HG02938 (cell line): ENCODE measurements at regions not wholly inside any gene's neighbourhood (a gene's known extent, or its start where the extent isn't known, plus 50 kb on each side); places are given as distances from the start of the nearest gene placed in this dataset.

ENCODE experiments used
- ATAC-seq: cut with Tn5 transposase; IDR thresholded peaks from one replicate; pipeline ENCODE4 v1.9.1; 2021; ENCODE audit warnings: mild to moderate bottlenecking, moderate library complexity; ENCODE audit not compliant: unreplicated experiment

DNA sequence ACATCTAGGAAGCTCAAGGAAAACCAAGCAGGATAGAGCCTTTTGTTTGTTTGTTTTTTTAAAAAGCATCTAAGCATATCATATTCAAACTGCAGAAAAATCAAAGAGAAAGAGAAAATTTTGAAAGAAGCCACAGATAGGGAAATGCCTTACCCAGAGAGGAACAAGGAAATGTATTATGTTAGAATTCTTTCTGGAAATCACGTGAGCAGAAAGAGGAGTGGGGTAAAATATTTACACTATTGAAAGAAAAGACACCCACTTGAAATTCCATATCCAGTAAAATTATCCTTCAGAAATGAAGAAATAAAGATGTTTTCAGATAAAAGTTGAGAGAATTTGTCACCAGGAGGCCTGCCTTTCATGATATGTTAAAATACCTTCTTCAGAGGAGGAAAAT, 775.7 kb upstream of the IGFBP3 start:
- no peak for ATAC-seq

DNA sequence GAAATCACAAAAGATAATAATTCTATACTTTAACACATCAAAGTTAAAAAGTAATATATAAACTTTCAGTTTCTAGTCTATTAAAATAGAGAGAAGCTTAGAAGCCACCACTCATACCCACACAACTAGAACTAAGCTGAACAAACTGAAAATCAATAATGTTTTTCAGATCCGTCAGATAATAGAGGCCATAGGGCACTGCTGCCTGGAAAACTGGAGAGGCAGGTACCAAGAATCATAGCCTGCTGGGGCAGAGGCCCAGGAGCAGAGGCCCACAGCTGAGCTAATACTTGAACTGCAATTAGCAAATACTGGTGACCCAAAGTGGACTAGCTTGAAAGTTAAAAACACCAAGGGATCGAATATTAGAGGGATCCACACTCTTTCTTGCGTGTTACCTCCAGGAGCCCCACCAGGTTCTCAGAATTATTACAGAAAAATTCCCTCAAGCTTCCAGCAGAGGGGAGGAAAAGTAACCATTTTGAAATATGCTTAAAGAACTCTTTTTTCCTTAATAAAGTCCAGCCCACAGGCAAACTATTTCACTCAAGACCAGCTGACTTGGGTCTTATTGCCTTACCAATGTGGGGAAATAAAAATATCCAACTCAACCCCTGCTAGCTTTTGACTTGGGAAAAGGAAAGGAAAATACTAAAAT, 774.1 kb upstream of the IGFBP3 start:
- ATAC-seq, result no peak

DNA sequence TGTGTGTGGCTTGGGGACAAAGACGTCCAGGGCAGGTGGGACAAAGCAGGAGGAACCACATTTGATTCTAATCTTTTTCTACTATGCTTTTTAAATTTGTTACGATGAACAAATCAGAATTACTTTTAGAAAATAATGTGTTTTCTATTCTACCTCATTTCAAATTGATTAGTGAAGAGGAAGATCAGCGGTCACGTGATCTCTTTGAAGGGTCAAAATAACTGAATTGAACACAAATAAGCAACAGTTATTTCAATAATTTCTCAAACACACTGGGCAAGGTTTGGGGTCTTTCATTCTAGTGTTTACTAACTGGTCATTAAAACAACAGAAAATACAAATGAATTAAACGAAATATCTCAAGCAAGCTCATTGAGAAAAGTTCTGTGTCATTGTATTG, 773.0 kb upstream of the IGFBP3 start:
- ATAC-seq, result no peak

DNA sequence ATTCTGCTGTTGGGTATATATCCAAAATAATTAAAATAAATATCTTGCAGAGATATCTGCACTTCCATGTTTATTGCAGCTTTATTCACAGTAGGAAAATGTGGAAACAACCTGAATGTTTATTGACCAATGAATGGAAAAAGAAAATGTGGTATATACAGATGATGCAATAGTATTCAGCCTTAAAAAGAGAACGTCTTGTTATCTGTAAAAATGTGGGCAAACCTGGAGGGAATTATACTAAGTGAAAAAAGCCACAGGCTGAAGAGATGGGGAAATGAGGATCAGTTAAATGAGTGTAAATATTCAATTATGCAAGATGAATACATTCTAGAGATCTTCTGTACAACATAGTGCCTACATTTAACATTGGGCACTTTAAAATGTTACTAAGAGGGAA, 766.1 kb upstream of the IGFBP3 start:
- no peak for ATAC-seq

DNA sequence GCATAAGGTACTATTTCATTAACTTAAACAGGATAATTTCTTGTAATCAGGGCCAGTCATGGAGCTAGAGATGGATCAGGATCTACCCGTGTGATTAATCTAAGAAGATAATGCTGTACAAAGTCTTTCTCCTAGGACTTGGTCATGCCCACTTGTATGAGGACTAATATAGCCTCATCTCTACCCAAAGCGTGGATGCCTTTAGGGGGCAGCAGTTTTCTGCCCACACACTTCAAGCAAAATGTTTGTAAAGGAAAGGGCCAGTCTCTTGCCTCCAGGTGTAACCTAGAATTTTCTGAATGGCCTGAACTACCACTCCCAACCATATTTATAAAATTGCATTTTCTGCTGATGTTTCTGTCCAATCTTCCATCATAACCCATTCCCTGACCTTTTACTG, 764.0 kb upstream of the IGFBP3 start:
- ATAC-seq, result no peak

DNA sequence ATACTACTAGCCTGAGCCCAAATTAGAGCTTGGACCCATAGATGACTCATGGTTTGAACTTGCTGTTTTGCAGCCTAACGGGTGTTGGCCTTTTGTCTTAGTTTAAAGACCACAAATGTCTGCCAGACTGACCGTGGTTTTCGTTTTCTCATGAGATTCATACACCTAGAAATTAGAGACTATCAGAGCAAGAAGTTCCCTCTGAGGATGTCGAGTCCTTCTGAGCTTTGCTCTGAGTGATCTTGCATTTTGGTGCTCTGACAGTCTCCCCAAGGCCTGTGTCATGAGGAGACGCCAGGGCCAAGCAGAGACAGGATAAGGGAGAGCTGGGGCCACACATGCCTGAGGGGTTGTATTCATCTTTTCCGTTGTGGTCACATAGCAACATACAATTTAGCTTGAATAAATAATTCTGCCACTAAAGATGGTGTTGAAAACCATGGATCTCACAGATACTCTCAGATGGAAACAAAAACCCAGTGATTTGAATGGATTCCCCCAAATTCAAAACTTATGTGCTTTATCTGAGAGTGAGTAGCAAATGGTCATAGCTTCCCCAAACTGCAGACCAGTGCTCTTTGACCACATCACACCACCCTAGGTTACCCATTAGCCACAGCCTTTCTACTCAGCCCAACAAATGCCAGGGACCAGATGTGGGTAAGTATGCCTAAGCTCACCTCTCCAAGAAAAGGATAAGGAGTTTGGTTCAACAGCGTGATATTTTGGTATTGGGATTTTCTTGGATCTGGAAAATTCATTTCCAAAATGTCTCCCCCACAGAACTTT, 762.0 kb upstream of the IGFBP3 start:
- no peak for ATAC-seq

DNA sequence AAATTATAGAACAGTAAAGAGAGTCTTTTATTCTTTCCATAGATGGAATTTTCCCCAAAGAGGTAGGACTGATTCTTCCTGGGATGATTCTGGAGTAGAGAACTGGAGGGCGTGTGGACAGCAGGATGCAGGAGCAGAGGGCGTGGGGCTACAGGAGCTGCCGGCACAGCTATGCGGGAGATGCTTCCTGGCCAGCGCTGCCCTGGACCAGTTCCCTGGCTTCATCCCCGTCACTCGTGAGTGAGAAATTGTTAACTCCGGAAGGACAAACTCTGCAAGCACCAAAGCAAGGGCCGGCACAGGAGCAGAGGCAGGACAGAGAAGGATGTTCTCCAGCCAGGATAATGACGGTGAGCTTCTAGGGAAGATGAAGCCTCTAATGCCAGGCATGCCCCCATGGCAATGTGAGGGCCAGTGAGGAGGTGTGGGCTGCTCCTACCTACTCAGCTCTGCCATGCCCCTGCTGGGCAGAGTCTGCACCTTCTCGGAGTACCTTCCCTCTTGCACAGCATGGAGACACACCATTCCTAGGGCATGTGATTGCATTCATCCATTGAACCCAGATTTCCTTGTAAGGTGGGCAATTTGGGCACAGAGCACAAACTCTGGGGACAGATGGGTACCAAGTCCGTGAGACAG, 760.9 kb upstream of the IGFBP3 start:
- ATAC-seq, result no peak

DNA sequence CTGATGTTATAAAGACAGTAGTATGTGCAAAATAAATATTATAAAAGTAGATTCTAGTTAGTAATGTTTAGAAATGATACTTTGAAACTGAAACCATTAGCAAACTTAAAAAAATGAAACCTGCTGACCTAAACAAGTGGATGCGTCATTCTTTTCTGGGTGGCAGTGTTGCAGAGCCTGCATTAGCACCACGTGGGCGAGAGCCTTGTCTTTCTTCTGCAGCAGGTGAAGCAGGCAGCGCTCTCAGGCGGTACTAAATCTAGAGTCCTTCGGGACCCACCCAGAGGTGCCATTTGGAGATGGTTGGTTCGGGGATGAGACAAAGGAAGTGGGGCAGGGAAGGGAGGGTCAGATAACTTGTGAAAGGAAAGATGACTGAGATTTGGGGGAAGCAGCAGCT, 759.1 kb upstream of the IGFBP3 start:
- no peak for ATAC-seq

DNA sequence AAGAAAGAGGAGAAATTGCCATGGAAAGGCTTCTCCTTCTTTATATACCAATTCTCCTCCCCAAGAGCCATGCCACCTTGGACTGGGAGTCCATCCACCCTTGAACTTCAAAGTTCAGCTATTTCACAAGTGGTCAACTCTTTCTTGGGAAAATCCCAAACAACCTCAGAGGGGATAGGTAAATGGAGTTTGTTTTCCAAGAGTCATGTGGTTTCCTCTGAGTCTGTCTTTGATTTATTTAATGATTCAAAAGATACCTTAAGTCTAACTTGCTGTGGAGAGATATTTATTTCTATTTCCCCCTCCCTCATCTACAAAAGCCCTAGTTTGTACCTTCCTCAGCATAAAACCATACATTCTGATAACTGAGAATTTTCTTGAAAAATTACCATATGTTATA, 758.6 kb upstream of the IGFBP3 start:
- no peak for ATAC-seq

DNA sequence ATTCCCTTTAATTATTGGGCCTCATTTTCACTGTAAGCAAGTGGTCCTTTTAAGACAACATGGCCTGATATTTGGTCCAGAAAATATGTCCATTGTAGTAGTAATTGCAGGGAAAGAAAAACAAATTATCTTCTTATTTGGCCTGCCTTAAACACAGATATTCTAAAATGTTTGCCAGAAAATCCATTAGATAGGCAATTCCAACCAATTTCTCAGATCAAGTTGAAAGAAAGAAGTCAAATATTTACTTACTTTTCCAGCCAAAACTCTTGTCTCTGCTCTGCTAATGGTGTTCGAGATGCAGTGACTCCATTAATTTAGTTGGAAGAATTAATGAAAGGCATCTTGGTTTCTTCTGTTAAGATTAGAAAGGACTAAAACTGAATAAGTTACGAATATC, 757.3 kb upstream of the IGFBP3 start:
- ATAC-seq, result no peak

DNA sequence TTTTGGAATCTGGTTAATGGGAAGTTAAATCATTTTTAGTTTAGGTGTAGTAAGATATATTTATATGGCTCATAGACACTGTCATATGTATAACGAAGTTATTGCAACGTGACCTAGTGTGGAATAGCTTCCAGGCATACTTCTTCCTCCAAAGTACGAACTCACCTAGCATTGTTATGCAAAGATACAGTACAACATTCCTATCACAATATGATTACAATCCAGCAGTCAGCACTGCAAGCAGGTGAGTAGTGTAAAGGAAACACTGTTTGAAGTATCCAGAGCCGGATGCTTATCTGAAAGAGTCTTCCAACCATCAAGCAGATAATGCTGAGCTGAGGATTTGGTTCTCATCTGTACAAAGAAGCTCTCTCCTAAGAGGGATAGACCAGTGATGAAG, 754.4 kb upstream of the IGFBP3 start:
- no peak for ATAC-seq

DNA sequence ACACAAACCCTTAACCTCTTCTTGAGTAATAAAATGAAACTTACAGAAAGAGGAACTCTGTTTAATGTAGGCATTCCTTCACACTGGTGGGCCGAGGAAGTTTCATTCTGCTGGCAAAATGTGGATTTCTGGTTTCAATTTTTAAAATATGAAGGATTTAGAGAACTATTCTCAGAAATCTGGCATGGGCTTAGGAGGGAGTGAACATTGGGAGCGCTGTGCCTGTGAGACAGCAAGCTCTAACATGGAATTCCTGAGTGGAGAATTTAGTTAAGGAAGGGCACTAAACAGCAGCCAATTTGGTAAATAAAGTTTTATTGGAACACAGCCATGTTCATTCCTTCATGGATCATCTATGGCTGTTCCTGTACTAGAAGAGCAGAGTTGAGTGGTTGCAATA, 751.8 kb upstream of the IGFBP3 start:
- no peak for ATAC-seq

DNA sequence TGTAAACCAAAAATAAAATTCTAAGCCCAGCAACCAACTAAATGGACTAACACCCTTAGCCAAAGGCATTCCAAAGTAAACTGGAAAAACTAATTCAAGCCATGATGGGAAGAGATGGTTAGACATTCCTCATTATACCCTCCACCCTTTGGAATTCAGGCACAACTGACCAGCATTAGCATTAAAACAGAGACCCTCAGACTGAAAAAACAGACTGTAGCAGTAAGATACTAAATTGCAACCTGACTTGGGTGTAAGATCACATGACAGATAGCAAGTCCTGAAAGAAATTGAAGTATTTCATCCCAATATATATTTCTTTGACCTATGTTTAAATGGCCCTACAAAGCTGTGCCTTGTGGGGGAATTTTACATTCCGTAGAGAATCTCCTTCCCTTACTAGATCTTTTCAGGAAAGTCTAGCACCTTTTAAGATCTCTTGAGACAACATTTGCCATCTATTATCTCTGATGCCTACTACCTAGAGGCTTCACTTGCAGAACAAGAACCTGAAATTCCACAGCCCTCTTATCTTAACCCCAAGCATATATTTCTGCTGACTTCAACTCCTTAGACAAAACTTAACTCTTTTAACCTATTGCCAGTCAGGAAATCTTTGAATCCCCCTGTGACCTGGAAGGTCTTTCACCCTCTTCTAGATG, 750.2 kb upstream of the IGFBP3 start:
- no peak for ATAC-seq

DNA sequence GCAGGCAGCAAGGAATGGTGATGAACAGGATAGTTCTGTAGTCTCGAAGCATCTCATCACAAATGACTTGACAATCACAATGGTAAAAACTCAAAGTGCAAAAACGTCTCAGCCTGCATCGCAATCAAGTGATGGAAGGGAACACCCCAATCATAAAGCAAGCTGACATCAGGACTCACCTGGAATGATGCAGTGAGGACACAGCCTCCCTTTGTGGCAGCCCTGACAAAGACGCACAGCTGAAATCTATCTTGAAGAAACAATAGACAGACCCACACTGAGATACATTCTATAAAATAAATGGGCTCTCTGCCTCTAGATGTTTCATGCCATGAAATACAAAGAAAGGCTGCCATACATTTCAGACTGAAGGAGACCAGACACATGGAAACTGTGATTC, 748.0 kb upstream of the IGFBP3 start:
- no peak for ATAC-seq

DNA sequence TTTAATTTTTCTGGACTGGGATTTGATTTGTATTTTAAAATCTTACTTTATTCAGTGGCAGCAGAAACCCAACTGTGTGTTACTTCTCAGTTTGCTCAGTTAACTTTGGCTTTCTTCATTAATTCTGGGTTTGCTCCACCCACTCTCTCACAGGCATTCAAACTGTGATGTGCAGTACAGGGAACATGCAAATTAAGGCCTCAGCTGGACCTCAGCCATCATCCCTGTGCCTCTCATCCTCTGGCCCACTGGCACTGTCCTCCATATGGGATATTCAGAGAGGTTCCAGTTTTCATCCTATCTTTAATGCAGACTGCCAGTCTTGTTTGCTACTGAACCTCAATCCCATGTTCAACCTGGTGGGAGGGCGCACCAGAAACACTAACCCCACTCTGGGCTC, 743.4 kb upstream of the IGFBP3 start:
- no peak for ATAC-seq

DNA sequence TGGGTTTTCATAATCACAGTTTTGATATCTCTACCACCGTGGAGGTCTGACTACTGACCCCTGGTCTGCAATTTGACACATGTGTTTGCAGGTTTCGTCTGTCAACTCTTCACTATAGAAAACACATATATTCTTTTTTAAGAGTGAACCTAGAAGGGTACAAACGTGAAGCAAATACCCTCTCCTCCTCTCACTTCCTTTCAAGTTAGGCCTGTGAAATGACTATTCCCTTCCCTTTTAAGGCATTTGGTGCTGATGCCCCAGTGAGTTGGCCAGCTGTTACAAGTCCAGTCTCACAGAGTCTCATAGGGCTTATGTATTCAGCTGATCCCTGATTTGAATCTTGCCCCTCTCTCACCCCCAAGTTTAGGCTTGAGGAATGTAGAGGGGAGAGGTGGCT, 742.0 kb upstream of the IGFBP3 start:
- no peak for ATAC-seq

DNA sequence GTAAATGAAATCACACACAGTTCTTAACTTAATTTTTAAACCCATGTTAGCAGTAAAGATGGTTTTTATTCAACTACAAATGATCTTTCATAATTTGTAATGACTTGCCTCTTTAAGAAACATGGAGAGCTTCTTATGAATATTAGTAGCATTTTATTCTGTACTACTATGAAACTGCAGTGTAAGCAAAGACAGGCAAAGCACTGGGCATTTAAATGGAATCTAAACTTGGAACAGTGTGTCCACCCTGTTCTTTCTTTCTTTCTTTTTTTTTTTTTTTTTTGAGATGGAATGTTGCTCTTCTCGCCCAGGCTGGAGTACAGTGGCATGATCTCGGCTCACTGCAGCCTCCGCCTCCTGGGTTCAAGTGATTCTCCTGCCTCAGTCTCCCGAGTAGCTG, 740.4 kb upstream of the IGFBP3 start:
- ATAC-seq, result no peak

DNA sequence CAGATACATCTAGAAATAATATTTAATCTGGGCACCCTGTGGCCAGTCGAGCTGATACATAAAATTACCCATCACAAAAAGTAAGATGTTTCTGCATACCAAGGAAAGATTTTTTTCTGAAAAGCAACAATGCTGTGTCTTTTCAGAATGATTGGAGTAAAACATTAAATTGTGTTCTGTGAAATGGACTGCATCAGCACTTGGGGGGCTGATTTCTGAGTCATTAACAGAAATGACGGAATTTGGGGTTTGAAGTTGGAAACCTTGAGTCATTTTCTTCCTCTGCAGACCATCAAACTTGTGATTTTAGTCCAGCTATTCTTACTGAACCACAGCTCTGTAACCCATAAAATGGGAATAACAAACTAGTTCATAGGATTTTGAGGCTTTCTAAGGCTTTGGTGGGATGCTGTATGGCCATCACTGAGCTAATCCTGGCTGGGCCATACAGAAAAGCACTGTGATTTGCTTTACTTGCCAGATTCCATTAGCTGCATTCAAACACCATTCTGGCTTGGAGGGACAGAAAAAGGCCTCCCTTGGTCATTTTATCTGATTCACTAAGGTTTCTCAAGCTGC, 739.4 kb upstream of the IGFBP3 start:
- no peak for ATAC-seq

DNA sequence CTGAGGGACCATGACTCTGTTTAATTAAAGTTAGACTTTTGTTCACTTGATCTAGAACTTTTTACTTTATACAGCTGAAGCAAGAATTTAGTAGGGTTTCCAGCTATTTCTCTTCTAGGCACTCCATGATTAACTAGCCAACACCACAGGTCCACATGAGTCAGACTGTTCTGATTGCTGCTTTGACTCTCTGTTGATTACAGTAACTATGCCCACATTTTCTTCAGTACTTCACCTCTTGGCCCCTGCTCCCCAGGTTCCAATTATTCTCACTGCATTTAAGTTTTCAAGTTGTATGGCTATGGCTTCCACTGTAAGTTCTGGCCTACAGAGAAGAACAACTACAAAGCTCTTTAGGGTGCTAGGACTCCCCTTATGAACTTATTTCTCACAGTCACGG, 737.2 kb upstream of the IGFBP3 start:
- no peak for ATAC-seq

DNA sequence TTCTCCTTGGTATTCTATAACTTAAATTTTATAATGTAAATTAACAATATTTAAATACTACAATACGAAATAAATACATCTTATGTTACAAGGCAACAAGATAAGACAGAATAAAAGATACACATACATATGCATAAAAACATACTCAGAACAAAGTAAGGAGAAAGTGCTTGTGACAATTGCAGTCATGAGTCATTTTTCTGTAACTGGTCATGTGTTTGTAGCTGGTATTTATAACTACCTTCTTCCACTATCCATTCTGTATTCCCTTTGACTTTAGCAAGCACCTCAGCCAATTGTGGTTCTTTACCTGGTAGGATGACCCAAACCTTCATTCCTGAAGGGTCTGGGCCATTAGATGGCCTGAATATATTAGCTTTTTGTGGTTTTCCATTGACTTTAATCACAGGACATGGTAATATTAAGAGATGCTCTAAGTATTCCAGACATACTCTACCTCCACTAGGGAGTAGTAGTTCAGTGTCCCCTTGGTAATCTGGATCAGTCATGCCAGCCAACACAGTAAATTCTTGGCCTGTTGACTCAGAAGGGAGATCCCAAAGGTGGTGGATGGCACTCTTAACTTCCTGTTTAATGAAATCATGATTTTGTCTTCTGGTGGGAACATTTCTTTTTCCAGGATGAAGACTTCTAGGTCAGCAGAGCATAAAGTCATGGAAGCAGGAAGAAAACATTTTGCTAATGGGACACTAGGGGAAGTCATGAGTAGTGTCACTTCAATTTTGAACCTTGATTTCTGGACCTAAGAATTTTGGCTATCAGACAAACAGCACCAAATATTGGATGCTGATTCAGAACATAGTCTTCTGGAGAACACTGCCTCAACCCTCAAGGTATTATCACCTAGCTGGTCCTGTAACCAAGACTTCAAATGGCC, 733.7 kb upstream of the IGFBP3 start:
- ATAC-seq, result no peak
